Occipital lobe (tissue), 1 donor: ENCODE measurements at regions not wholly inside any gene's neighbourhood (a gene's known extent, or its start where the extent isn't known, plus 50 kb on each side); places are given as distances from the start of the nearest gene placed in this dataset.
"Not testable (repeated sequence)": the region's sequence is repeated elsewhere in the genome, so short reads cannot be mapped to it uniquely, and the experiment has no call there.

Experiments used
- DNase-seq: peaks from one replicate; lab custom pipeline; 2025; lab: John Stamatoyannopoulos, UW

DNA sequence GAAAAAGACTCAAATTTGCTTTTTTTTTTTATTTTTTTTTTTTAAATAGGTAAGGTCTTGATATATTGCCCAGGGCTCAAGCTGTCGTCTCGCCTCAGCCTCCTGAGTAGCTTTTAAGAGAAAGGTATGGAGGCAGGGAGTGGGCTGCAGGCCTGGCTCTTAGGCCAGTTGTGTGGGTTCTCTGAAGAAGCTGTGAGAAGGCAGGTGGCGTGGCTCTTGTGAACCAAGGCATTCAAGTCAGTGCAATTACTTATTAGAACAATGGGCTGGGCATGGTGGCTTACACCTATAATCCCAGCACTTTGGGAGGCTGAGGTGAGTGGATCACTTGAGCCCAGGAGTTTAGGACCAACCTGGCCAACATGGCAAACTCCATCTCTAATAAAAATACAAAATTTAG, 244.0 kb upstream of the SFRP2 start:
- DNase-seq = no peak

DNA sequence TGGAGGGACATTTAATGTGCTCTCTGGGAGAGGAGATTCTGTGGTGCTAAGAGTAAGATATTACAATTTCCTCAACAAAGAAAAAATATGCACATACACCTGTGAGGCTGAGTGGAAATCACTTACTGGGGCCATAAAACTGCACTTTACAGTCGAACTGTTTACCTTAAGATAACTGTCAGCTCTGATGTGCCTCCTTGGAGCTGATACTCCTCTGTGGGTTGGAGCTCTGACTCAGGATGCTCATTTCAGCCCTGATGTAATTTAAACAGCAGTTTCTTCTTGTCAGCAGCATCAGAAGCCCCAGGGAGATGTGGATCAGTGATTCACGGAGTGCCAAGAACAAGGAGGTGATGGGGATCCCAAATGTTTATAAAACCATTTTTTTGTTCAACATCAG, 241.9 kb upstream of the SFRP2 start:
- DNase-seq = no peak

- DNase-seq = no peak
Measured at GRCh38 chr4:154030152-154030551, 241.3 kb upstream of the SFRP2 start.

- DNase-seq = no peak
Measured at GRCh38 chr4:154029171-154029570, 240.3 kb upstream of the SFRP2 start.

- no peak for DNase-seq
Measured at GRCh38 chr4:154025110-154025509, 236.2 kb upstream of the SFRP2 start.

- DNase-seq = no peak
Measured at GRCh38 chr4:154024097-154024694, 235.3 kb upstream of the SFRP2 start.

DNA sequence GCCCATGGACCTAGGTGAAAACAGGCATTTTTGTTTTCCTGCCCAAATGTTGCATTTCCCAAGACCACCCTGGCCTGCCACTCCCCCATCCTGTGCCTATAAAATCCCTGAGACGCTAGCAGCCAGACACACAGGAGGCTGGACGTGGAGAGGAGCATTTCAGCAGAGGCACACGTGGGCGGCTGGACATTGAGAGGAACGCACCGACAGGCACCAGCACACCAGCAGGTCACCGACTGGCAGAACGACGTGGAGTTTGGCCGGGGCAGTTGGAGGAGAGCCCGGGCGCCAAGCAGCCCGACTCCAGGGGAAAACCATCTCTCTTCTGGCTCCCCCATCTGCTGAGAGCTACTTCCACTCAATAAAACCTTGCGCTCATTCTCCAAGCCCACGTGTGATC, 234.8 kb upstream of the SFRP2 start:
- not testable (repeated sequence) for DNase-seq

DNA sequence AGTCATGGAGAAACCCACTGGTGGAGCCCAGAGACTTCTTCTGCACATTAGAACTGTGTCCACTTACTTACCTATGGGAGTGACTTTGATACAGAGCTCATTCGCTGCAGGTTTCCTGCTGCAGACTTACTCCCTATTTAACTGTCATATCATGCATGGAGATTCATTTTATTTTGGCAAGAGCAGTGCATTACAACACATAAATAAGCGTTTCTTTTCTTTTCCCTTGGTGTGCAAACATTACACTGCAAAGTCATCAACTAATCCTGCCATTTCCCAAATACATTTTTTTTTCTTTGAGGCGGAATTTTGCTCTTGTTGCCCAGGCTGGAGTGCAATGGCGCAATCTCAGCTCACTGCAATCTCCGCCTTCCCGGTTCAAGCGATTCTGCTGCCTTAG, 230.9 kb upstream of the SFRP2 start:
- no peak for DNase-seq

DNA sequence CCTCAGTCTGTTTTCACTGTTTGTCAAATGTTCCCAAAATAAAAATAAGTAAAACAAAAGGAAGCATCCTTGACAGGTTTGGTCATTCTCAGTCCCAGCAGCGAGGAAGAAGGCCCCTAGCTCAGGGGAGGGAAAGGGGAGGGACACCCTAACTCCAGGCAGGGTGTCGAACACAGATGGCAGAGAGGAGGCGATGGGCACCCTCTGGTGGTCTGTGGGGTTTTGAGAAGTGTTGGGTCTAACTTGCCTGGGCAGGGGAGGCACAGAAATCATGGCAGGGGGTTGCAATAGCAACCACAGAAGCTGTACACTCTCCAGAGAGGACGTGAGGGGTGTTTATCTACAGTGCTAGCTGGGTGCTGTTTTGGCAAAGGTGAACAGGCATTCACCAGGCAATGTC, 229.8 kb upstream of the SFRP2 start:
- DNase-seq = no peak

DNA sequence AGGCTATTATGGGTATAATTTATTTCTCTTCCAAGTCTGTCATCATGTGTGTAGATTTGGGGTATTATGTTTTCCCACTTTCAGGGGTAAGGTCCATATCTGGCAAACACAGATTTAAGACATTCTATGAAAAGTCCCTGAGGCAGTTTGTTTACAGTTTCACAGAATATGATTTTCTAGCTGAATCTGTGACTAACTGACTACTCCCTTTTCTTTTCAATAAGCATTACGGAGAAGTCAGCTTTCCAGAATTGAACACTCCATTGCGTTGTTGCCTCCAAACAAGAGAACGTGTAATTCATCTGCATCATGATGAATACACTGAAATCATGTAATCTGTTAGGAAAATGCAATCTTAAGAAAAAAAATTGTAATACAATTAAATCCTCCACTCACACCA, 226.7 kb upstream of the SFRP2 start:
- no peak for DNase-seq

DNA sequence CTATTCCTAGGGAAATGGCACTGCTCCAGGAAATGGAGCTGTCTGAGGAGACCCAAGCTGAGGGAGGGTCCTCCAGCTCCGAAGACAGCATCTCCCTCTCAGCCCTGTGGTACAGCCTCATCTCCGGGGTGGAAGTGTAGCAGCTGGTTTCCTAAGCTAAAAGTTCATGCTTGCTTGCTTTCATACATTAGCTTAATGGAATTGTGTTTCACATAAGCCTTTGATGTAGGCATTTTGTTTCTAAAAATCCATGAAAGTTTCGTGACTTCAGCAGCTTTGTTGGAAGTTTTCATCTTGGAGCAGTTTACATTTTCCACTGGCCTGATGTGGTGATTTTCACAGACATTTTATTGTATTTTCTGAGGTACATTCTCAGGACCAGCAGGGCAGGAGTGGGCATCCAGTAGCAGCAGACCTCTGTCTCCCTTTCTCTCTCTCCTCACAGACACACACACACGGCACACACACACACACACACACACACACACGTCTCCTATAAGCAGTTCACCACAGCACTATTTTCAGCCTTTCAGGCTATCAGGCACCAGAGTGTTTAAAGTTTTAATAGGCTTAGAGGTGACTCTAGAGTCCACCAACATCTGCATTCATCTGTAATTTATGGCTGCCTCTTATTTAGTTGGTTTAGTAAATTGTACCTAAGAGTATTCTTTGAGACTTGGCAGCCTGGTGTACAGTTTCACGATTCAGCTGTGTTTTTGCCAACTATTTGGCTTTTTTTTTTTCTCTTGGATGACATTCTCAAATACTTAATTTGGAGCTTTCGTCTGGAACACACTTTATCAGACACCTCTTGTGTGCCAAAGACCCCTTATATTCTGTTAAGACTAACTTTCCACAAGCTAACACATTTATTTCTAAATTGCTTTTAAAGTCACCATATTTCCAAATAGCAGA, 225.8 kb upstream of the SFRP2 start:
- no peak for DNase-seq

- DNase-seq = no peak
Measured at GRCh38 chr4:154013576-154013975, 224.7 kb upstream of the SFRP2 start.

DNA sequence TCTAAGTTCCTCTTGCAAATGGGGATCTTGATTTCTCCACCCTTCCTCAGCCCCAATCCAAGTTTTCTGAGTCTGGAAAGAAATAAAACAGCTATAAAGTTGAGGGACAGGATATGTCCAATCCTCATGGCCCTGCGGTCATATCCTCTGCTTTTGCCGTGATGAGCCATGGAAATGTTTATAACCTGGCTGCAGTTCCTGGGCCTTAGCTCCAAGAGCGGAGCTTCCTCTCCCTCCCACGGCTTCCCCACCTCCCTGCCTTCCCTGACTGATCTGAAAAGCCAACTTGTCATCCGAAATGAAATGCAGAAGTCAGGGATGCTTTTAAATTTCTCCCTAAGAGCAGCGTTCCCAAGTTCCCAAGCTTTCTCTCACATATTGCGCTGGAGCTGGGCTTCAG, 221.5 kb upstream of the SFRP2 start:
- no peak for DNase-seq

DNA sequence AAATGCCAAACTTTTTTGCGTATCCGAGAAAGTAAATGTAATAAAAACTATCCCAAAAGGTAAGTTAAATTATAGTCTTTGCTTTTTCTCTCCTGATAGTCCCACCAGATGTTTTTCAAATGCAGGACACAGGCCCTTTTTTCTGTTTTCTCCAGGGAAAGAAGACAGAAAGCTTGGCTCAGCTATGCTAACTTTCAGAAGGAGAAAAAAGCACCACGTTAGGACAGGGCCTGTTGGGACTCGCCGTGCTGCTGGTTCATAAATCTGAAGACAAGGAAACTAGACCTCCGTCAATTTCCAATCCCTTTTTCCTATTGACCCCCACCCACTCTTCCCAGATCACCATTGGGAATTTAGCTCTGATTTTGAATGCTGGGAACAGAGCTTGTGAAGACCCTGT, 220.9 kb upstream of the SFRP2 start:
- DNase-seq = no peak

DNA sequence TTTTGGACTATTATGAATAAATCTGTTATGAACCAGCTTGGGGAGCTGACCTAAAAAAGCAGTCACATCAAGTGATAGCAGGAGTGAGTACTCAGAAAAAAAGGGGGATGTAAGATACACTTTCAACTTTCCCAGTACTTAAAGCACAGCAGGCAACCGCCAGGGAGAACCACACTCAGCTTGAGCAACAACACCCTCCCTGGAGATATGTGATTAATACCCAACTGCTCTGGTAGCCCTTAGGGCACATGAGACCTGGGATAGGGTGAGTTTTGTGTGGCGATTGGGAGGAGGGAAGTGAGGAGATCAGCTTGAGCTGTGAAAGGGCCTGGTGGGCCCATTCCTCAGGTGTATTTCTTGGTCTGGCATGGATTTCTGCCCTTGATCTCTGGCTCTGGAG, 220.3 kb upstream of the SFRP2 start:
- no peak for DNase-seq

GRCh38 chr4:154005171-154005520, 216.3 kb upstream of the SFRP2 start:
- DNase-seq = no peak

DNA sequence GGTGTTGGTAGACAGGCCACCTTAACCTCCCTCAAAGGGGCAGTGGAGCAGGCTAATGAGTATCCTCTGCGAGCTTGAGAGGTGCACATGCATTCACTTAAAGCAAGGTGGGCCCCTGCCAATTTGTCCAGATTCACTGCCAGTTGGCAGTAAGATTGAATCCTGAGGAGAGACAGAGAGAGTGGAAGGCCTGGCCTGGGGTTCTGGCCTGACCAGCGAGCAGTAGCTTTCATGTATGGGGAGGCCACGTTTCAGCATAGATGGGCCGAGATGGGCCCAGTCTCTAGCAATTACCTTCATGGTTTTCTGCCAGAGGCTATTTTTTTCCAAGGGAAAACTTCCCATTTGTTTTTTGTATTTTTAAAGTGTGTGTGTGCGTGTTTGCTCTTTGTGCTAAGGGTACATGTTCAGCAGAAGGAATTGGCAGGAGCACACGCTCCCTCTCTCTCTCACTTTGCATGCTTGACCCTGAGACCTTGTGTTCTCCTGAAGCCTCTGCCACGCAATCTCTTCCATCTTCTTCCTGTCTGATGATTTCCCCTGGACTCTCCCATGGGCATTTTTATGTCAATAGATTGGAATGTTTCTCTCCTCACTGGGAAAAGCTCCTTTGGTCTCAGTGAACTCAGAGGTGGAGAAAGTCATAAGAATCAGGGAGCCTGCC, 215.8 kb upstream of the SFRP2 start:
- DNase-seq = no peak

DNA sequence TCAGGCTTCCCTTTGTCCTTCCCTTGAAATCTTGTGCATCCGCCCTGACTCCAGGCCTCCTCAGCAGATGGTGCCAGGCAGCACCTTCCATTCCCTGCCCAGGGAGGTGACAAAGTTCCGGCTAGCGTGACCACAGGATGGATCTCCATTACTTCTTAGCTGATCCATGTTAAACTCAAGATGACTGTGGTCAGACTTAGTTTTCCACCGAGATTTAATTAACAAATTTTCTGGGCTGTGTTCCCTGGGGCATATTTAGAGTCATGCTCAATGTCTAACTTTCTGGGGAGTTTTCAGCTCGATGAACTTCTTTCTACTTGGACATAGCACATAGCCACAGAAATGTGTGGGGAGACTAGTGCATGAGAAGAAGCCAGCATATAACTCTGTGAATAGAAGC, 215.1 kb upstream of the SFRP2 start:
- DNase-seq = no peak

- no peak for DNase-seq
Measured at GRCh38 chr4:154003378-154003777, 214.5 kb upstream of the SFRP2 start.

DNA sequence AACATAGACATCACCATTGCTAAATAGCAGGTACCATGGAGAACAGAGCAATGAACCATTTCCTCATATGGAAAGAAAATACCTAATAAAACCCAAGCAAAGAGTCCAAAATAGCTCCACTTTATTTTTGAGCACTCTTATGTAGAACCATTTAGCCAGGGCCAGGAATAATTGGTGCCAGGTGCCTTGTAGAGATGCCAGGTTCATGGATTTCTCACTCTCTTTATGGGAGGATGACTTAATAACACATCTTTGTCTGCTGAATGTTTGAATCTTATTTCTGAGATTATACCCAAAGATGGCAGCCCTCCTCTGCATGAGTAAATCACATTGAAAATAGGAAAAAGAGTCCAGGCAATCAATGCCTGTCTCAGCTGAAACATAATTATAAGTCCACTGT, 212.3 kb upstream of the SFRP2 start:
- DNase-seq = no peak

GRCh38 chr4:153997516-153997915, 208.6 kb upstream of the SFRP2 start:
- no peak for DNase-seq

DNA sequence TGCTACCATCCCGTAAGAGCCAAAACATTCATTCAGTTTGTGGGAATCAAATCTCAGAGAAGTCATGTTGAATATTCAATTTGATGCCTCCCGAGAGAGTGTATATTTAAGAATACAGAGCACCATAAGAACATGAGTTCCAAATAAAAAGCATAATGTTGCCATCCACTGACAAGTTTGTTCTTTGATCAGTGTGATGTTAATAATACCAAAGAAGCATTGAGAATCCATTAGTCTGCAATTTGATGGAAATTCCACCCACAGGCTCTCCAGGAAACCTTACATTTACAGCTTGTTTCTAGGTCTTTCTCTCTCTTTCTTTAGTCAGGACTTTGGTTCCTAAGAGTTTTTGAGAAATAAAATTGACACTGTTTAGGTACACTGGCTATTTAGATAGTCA, 200.6 kb upstream of the SFRP2 start:
- no peak for DNase-seq
